HG03565 (cell line): ENCODE measurements at regions not wholly inside any gene's neighbourhood (a gene's known extent, or its start where the extent isn't known, plus 50 kb on each side); places are given as distances from the start of the nearest gene placed in this dataset.

Experiments used
- ATAC-seq: cut with Tn5 transposase; IDR thresholded peaks from one replicate; pipeline ENCODE4 v1.9.1; 2021; ENCODE audit warnings: mild to moderate bottlenecking, moderate library complexity; ENCODE audit not compliant: unreplicated experiment

DNA sequence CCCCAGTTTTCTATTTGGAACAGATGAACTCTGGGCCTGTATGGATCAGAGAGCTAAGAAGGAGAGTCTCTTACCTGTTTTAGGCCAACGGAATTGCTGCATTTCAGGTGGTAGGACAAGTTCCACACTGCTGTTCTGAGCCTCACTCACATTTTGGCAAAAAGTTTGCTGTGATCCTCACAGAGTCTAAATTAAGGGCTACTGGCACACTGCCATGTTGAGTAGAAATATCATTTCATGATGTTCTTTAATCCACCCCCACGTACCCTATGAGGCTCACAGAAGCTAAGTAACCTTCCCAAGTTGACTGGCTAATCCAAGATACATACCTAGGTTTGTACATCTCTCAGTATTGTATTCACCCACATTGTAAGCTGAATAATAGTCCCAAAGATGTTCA is 447.2 kb downstream of the INHBA start:
- ATAC-seq = no peak

DNA sequence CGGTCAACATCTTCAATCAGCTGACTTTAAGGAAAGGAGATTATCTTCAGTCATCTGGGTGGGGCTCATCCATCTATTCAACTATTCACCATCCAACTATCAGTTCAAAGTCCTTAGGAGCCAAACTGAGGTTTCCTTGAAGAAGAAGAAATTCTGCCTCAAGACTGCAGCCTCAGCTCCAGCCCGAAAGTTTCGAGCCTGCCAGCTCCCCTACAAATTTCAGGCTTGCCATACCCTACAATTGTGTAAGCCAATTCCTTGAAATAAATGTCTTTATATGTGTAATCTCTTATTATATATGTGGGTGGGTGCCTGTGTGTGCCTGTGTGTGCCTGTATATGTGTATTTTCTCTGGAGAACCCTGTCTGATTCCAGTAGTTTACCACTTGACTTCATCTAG is 447.8 kb downstream of the INHBA start:
- no peak for ATAC-seq

DNA sequence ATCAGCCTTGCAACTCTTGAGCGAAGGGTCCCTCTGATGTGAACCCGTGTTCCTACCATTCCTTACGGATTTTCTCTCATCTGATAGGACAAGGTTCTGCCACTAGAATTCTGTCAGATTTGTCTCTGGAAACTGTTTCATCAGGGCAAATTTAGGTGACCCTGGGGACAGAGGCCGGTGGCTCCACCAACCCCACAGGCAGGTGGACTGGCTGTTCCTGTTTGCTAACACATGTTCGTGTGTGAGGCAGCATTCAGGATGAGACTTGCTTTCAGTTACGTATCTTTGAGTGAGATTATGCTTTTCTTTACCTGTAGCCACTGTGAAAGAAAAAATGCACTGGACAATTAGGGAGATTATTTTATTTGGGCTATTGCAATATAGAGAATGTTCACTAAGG is 449.9 kb downstream of the INHBA start:
- ATAC-seq = no peak

DNA sequence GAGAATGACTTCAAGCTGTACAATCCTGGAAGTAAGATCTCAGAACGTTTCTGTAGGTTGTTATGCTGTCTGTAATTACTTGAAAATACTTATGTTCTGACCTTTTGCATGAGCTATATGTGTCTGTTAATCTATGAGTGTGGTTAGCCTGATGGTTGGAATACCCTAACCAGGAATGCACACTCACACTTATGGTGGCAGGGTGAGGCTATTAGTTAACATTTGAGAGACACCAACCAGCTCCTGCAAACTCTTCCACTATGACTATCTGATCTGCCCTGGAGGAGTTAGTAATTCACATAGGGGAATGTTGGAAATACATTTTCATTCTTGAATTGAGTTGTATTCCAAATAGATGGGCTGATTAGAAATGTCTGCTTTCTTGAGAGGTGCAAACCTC is 450.3 kb downstream of the INHBA start:
- ATAC-seq = no peak

DNA sequence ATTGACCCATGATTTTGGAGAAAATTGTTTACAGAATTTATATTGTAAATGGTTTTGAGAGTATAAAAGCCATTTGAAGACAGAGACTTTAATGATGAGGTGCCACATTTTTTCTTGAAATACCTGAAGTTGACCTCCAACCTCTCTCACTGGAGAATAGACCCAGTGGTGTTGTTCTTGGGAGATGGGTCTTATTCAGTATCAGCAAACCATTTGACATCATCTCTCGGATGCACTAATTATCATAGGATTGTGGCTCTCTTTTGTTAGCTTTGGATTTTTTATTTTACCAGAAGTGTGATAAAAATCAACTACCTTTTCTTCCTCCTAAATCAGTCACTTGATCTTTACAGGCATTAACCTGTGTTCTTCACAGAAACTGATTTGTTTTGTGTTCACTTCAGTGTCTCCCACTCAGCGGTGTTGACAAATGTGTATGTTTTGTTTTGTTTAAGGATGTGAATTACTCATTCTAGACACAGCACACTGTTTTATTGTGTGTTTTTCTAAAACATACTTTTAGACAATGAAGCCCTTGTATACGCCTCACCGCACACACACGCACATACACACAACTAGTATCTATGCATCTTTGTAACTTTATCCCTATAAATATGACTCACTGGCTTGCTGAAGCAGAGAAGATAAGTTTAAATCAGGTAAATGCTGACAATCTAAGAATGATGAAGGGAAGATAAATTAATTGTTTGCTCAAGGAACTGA is 455.6 kb downstream of the INHBA start:
- ATAC-seq = no peak

DNA sequence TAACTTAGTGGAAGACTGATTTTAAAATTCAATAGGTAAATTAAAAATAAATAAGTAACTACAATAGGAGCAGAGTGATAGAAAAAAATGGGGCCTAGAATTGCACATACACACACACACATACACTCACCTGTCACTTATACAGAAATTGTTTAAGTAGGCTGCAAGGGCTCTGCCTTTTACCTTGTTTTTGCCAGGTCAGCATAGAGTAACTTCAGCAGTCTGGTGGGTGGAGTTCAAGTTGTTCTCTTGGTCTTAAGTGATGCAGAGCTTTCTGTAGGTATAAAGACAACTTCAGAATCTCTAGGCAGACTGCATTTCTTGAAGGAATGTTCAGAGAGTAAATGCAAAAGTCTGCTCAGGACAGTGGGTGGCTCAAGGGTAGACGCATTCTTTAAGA is 457.0 kb downstream of the INHBA start:
- ATAC-seq = no peak

DNA sequence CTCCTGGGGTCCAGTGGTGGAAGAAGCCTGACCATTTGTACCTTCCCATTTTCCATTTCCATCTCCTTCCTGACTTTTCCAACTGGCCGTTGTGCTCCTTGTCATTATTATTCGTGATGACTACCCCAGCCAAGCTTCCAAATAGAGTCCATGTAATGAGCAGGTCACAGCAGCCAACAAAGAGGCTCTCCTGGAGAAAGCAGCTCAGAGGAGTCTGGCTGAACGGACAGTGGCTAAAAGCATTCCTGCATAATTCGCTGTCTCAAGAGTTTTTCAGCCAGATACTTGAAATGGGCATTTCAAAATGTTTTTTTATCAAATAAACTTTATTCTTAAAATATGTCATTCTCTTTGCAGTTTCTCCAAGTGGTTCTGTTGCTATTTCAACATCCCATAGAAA is 458.6 kb downstream of the INHBA start:
- ATAC-seq = no peak

DNA sequence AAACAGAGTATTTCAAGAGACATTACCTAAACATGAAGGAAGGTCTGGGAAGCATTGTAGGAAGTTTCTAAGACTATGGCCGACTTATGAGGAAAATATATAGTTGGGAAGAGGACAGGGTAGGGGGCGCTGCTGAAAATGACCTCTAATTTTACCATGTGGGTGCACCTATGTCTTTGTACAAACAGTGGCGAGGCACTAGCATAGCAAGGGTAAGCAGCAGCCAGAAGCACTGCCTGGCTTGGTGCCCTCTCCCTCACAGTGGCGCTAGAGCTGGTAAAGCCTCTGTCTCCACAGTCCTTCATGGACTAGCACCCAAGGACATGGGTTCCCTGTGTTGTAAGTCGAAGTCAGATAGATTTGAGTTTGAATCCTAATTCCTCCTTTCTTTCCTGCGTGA is 461.2 kb downstream of the INHBA start:
- no peak for ATAC-seq

DNA sequence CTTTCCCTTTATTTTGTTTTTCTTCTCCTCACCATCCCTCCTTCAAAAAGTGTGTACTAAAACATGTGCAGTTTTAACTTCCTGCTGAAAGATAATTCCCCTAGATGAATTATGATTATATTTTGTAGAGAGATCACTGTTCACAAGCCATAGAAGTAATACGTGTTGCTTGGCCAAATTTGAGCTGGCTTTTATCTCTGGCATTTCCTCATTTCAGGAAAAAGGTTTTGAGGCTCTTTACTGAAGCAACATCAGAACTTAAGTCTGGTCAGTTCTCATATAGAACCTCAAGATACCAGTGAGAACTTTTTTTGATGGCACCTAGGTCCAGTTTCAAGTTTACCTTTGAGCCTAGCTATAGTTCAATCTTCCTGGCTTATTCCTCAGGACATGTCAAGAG is 463.3 kb downstream of the INHBA start:
- ATAC-seq = no peak

DNA sequence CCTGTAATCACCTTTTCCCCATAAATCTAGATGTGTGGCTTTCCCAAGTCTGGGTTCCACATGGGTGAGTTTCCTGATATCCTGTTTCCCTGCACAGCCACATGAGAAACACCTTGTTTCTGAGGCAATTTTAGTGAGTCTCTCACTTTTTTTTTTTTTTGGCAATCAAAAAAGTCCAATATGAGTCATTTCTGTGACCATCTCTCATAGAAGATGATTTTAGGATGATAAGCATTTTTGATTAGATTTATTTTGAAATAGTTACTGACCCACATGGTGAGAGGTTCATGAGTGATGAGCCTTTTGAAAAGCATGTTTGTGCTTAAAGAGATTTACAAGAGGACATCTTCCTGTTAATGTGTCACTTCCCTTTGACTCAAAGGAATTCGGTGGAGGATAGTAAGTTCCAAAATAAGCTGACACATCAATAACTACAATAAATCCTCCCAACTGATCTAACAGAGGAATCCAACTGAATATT is 464.0 kb downstream of the INHBA start:
- ATAC-seq = no peak

DNA sequence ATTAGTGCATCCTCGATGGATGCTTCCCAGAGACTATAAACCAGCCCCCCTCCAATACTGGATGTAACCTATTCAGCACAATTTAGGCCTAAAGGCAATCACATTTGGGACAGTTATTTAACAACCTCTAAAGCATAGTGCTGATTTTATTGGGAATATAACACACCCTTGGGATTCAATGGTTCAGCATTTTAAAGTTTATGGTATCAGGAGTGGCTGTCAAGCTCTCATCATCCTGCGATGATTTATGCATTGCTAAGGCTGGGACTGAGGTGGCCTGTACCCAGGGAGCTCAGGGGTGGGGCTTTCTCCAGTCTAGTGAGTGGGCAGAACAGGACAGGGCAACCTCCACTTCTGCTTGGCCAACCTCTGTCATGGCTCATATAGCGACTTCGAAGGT is 464.9 kb downstream of the INHBA start:
- no peak for ATAC-seq

DNA sequence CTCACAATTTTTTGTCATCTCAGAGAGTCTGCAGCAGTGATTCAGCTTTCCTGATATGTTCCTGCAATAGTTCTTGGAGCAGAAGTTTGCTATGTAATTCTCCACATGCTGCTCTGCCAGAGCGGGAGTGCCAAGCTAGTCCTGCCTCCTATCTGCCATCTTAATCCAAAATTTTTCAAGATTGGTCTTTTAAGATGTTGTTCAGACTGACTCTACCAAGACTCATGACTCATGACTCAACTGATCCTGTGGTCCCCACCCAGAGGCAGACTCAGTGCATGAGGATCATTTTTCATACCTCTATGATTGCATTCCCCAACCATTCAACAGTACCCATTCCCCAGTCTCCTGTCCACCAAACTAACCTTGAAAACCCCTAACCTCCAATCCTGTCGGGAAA is 470.8 kb downstream of the INHBA start:
- no peak for ATAC-seq

DNA sequence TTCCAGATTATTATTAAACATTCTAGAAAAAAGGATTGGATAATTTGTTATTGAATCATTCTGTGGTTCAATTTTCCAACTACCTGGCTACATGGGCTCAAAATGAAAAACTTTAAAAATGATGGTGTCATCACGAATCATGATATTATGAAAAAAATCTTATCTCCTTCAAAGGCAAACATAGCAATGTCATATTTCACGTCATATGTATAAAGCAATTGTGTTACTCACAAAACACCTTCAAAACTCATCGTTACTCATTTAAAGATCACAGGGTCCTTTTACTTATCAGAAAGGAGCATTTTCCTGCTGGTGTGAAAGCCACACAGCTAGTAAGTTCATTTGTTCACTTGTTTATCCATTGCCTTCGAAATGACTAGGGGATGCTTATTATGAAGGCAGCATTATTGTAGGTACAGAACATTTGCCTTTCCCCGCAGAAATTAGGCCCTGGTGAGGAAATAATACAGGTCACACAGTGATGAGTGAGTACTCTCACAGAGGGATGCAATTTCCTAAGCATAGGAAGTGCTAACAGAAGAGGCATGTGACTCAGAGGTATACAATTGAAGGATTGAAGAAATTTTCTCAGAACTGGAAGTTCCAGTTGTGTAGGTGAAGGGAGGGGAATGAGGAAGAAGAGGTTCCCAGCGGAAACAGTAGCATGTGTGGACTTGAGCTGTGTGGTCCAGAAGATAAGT is 478.7 kb downstream of the INHBA start:
- no peak for ATAC-seq

DNA sequence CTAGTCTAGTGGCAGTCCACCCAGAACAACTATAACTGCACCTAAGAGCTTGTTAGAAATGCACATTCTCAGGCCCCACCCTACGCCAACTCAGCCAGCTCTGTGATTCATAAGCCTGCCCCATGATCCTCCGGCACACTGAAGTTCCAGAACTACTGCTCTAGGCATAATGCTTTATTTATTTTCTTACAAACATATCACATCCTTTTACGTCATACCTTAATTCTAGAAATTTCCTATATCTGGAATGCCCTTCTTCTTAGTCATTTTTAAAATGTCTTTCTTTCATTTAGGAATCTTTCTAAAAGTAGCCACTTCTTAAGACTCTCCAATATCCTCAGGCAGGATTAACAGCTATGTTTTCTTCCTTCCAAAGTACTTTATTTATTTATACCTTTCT is 480.1 kb downstream of the INHBA start:
- ATAC-seq = no peak

DNA sequence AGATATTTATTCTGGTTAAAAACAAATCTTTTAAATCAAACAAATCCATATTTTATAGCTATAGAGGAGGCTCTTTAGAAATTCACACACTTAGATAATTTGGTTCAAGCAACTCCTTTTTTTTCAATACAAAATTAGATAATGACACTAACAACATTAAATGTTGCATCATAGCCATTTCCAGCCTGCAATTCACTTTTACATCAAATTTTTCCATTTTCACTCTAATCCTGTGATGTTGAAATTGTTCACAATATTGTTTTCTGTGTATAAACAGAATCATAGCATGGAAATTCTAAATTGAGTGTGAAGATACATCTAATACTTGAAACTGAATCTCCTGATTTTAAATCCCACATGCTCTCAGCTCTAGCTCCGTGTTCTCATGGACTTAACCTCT is 482.6 kb downstream of the INHBA start:
- no peak for ATAC-seq

DNA sequence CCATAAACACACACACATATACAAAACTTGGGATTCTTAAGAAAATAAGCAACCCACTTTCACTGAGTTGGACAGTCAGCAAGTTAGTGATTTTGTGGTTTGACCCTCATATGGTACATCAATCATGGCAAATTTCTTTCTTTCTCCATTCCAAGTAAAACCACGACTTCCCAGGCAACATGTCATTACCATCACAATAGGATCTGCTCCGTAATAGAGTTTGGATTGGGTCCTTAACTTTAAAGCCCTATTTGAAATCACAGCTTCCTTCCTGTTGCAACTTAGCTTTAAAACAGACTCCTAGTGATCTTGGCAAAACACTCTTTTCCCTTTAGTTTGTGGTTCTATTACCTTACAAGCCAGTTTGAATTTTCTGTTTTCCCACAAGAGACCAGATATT is 483.6 kb downstream of the INHBA start:
- ATAC-seq = no peak

DNA sequence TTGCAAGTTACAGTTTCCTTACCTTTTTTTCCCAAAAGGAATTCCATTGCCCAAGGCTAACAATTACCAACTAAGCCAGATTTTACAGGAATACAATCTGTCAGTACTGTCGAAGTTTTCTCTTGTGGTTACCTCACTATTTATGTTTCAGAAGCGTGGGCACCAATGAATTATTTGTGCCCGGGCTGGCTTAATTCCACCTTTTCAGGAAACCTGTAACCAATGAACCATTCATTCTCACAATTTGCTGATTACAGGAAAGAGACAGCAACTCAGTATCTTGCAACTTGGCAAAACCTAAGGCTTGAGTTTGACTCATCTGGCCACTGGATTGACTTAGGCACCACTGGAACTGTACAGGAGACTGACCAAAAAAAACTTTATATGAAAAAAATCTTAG is 485.6 kb downstream of the INHBA start:
- ATAC-seq = no peak

DNA sequence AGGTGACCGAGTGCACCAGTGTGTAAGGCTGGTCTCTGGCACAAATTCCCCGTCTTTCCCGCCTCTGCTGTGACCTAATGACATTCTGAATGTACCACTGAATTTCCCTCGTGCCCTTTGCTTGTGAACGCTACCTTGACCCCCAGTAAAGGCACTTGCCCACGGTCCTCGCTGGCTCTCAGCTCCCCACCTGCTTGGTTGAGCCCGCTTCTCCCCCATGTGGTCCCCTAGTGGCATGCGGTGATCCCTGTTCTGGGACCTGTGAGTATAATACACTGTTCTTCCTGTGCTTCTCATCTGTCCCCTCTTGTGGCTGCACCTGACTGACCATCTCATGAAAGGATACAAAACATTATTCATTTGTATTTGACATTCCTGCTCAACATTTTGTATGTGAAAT is 495.7 kb downstream of the INHBA start:
- no peak for ATAC-seq

DNA sequence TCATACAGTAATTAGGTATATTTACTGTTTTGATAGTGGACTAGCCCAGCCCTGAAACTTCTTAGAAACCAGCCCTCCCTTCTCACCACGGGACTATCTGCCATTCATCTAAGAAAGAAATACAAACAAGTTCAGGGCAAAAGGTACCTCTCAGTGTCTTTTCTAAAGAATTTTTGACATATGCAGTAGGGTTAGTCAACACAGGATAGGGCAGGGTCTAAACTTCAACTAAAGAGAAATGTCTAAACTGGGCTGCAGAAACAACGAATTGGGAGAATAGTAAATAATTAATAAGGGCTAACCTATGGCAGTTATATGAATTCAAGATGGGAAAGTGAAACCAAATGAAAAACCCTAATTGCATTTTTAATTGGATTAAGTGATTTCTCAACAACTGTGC is 496.6 kb downstream of the INHBA start:
- no peak for ATAC-seq

DNA sequence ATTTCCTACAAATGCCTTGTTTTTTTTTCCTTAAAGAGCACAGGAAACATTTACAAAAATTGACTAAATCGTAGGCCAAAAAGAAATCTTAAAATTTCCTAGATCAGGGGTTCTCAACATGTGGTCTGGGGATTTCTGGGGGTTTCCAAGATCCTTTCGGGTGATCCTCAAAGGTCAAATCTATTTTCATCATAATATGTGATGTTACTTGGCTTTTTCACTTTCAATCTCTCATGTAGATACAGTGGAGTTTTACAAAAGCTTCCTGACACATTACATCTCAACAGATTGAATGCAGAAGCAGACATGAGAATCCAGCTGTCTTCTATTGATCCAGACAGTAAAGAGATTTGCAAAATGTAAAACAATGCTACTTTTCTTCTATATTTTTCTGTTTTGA is 497.3 kb downstream of the INHBA start:
- peak; percentile 74 for ATAC-seq

DNA sequence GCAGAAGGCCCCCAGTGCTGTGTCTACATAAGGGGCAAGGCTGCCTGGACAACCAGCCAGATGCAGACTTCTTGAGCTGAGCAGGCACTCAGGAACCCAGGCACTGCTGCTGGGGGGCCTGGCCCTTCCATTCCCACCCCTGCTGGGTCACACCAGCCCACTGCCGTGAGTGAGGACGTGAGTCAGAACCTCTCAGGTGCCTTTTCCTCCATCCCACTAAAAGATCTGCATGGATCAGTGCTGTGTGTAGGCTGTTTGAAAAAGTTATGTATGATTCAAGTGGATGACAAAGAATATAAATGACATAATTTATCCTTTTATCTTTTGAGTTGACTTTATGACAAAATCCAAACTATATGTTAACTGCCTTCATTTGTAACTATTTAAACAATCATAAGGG is 499.3 kb downstream of the INHBA start:
- no peak for ATAC-seq

DNA sequence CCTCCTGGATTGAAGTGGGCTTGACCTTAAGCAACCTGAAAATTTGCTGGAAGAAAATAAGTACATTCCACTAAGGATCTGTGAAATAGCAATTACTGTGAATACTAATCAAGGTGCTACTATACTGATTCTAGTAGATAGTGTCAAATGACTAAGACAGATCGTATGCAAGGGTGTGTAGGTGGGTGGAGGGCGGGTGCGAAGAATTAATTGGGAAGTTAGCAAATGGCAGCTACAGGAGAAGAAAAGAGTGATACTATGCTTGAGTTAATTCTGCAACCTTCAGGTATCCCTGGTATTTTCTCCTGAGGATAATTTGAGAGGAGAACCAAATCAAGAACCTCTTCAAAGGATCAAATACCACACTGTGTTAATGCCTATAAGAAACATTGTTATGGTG is 501.9 kb downstream of the INHBA start:
- ATAC-seq = no peak

DNA sequence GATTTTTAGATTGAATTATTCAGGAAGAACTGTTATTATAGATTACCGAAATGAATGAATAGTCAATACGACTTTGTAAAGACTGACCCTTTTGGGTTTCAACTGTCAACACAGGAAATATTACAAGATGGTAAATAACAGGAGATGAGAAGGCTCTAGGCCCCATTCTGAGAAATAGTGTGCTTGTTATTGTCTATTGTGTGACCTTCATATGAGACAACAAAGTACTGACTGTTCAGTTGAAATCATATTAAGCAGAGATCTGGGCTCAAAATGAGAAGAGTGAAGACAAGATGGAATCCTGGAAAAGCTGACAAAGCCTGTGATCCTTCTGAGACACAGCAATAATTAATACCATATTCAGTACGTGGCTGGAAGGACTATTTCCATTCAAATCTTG is 503.8 kb downstream of the INHBA start:
- ATAC-seq = no peak
